Activated naive CD8-positive, alpha-beta T cell treated with anti-CD3 and anti-CD28 coated beads, Interleukin-2, amount 10 ng/mL, durations not matched to agents 7 days and 5 days (primary cell): ENCODE measurements at regions not wholly inside any gene's neighbourhood (a gene's known extent, or its start where the extent isn't known, plus 50 kb on each side); places are given as distances from the start of the nearest gene placed in this dataset.
"Not testable (repeated sequence)": the region's sequence is repeated elsewhere in the genome, so short reads cannot be mapped to it uniquely, and the experiment has no call there.

ENCODE experiments used
- ATAC-seq: fragments of 150-1000 bp; cut with Tn5 transposase; one replicate; pipeline ENCODE4 v1.10.0; 2021; ENCODE audit warnings: low read depth, moderate library complexity
- POLR2A ChIA-PET: fragments of 350-600 bp; sonication (Branson Sonifier 250); formaldehyde crosslinking; loops from one replicate; lab custom pipeline; 2021; ENCODE audit warnings: antibody characterized with exemption; lab: Charles Lee
- DNase-seq: peaks from one replicate; pipeline ENCODE4 v3.0.0; 2021
- H3K27ac Mint-ChIP-seq: one replicate; pipeline ENCODE4 v1.8.0; 2022; ENCODE audit warnings: mild to moderate bottlenecking, mixed read lengths
- H3K27me3 Mint-ChIP-seq: one replicate; pipeline ENCODE4 v1.8.0; 2022; ENCODE audit warnings: mild to moderate bottlenecking, moderate library complexity, mixed read lengths
- H3K36me3 Mint-ChIP-seq: one replicate; pipeline ENCODE4 v1.8.0; 2021; ENCODE audit warnings: mild to moderate bottlenecking, mixed read lengths
- H3K4me1 Mint-ChIP-seq: one replicate; pipeline ENCODE4 v1.8.0; 2021; ENCODE audit warnings: mixed read lengths
- H3K4me3 Mint-ChIP-seq: one replicate; pipeline ENCODE4 v1.8.0; 2022; ENCODE audit warnings: mild to moderate bottlenecking, moderate library complexity, mixed read lengths
- H3K9me3 Mint-ChIP-seq: one replicate; pipeline ENCODE4 v1.8.0; 2021; ENCODE audit warnings: mixed read lengths

DNA sequence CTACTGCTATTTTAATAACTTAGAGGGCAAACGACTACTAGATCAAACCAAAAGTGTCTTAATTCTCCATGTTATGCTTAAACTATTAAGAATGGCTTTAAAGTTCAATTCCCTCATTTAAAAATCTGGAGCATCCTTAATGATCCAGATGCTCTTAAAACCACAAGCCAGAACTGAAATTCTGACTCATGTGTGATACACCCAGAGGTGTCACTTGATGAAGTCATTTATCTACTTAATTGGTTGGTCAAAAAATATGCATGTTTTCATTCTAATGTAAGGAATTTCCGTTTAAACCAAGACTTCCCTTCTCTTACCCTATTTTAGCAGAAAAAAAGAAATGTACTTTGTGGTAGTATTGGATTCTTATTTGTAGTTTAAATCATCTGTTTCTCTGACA lies 1261.2 kb upstream of the B3GALT2 start:
- Mint-ChIP-seq H3K27ac (no peak overlapping the region), H3K4me3 (no peak overlapping the region), H3K9me3 (no peaks in the 10 kb centered on the region), H3K27me3 (no peaks in the 10 kb centered on the region), H3K4me1 (no peaks in the 10 kb centered on the region), H3K36me3 (no peaks in the 10 kb centered on the region)
- ATAC-seq (no peak), DNase-seq (no peak)
- POLR2A ChIA-PET: no interaction called here

DNA sequence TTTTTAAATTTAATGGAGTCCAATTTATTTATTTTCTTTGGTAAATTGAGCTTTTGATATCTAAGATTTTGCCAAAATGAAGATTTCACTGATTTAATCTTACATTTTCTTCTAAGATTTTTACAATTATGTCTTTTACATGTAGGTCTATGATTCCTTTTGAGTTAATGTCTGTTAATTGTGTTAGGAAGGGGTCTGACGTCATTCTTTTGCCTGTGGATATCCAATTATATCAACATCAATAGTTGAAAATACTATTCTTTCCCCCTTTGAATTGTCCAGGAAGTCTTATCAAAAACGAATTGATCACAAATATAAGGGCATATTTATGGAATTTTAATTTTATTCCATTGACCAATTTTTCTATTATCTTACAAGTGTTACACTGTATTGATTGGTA lies 1258.8 kb upstream of the B3GALT2 start:
- Mint-ChIP-seq H3K27ac (no peak overlapping the region), H3K4me3 (no peak overlapping the region), H3K27me3 (no peaks in the 10 kb centered on the region), H3K4me1 (no peaks in the 10 kb centered on the region), H3K9me3 (peaks cover 2% of the 10 kb centered on the region), H3K36me3 (no peaks in the 10 kb centered on the region)
- POLR2A ChIA-PET: no interaction called here
- ATAC-seq: no peak
- no peak for DNase-seq

DNA sequence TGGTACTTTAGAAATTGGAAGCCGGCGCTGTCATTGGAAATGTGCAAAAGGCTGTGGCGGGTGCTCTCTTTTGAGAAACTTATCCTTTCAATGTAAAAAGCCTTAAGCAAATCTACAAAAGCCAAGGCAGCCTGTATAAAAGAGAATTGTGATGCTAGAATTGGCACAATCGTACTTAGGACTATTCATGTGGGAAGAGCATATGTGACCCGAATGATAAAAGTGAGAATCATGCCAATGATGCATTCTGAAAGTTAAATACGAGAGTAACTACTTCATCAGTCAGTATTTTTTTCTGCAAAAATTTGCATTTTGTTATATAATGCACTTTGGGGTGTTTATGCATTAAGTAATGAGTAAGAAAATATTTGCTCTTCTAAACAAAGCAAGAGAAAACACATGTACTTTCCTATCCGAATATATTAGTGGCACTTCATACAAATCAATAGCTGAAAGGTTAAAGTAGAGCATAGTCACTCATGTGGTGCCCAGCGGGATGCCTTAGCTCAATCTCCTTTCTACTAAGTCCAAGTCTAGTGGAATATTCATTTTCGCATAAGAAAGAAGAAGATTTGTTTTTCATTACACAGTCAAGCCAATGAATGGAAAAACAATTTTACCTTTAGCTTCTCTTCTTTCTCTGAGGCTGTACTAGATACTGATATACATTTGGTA lies 1256.6 kb upstream of the B3GALT2 start:
- POLR2A ChIA-PET: no interaction called here
- Mint-ChIP-seq H3K27me3 (no peaks in the 10 kb centered on the region), H3K4me3 (no peak overlapping the region), H3K36me3 (no peaks in the 10 kb centered on the region), H3K4me1 (no peaks in the 10 kb centered on the region), H3K27ac (no peak overlapping the region), H3K9me3 (peaks cover 2% of the 10 kb centered on the region)
- no peak for ATAC-seq
- no peak for DNase-seq

DNA sequence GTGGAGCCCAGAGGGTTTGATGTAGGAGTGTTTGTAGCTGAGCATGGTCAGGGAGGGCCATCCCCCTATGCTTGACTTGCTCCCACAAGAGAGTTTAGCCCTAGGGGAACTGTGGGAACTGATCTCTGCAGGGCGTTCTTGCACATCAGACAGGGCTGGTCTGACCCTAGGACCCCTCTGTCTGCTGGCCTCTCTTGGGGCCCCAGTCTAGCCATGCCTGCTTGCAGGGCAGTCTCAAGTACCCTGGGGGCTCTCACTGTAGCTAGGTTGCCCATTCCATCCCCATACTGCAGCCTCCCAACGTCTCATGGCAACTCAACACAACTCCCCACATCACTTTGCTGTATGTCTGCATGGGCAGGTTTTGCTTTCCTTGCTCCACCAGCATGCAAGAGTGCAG lies 1250.7 kb upstream of the B3GALT2 start:
- Mint-ChIP-seq H3K27me3 (no peaks in the 10 kb centered on the region), H3K27ac (no peak overlapping the region), H3K36me3 (no peaks in the 10 kb centered on the region), H3K4me3 (no peak overlapping the region), H3K9me3 (peaks cover 2% of the 10 kb centered on the region), H3K4me1 (no peaks in the 10 kb centered on the region)
- no peak for ATAC-seq
- DNase-seq: no peak
- POLR2A ChIA-PET: no interaction called here

DNA sequence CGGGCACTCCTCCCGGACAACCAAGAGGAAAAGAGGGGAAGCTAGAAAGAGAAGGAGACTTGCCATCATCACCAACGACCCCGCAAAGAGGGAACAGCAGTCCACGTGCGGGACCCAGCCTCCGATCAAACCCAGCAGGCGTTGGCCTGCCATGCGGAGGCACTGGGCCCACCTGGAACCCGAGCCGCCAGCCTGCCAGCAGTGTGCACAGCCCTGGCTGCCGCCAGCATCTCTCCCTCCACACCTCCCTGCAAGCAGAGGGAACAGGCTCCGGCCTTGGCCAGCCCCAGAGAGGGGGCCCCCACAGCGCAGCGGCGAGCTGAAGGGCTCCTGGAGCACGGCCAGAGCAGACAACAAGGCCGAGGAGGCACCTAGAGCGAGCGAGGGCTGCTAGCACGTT lies 1244.7 kb upstream of the B3GALT2 start:
- ATAC-seq: no peak
- no peaks in the 10 kb centered on the region for H3K9me3 Mint-ChIP-seq
- no peak overlapping the region for H3K27ac Mint-ChIP-seq
- no peak overlapping the region for H3K4me3 Mint-ChIP-seq
- H3K36me3 Mint-ChIP-seq: no peaks in the 10 kb centered on the region
- DNase-seq: no peak
- no peaks in the 10 kb centered on the region for H3K27me3 Mint-ChIP-seq
- H3K4me1 Mint-ChIP-seq: no peaks in the 10 kb centered on the region
- POLR2A ChIA-PET: no interaction called here

DNA sequence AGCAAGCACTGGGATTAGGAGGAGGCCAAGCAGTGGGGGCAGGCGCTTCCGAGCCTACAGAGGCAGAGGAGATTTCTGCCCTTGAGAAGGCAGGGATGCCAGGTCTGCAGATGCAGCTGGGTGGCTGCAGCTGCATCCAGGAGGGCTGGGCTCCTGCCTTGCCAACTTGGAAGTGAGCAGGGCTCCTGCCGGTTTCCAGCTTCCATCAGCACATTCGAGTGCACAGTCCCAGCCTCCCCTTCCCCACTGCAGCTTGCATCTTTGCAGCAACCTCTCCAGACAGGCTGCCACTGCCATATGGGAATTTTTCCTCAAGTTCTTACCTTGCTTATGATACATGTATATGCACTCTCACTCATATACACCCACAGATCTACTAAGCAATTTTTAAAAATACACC lies 1234.3 kb upstream of the B3GALT2 start:
- Mint-ChIP-seq H3K27me3 (no peaks in the 10 kb centered on the region), H3K36me3 (no peaks in the 10 kb centered on the region), H3K27ac (no peak overlapping the region), H3K9me3 (peaks cover 1% of the 10 kb centered on the region), H3K4me3 (no peak overlapping the region), H3K4me1 (no peaks in the 10 kb centered on the region)
- POLR2A ChIA-PET: no interaction called here
- ATAC-seq (no peak), DNase-seq (no peak)

DNA sequence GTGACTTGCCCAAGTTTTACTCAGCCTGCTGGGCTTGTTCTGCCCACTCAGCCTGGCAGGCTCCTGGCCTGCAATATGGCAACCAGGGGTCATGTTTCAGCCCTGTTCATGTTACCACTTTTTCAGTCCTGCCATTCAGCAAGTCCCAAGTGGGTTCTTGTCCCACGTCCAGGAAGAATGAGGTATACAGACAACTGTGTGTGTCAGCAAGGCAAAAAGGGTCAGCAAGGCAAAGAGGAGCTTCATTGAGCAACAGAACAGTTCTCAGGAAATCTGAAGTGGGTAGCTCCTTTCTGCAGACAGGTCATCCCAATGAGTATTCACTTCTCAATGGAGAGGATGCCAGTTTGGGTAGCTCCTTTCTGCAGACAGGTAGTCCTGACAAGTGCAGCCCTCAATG lies 1233.3 kb upstream of the B3GALT2 start:
- POLR2A ChIA-PET: no interaction called here
- no peaks in the 10 kb centered on the region for H3K4me1 Mint-ChIP-seq

DNA sequence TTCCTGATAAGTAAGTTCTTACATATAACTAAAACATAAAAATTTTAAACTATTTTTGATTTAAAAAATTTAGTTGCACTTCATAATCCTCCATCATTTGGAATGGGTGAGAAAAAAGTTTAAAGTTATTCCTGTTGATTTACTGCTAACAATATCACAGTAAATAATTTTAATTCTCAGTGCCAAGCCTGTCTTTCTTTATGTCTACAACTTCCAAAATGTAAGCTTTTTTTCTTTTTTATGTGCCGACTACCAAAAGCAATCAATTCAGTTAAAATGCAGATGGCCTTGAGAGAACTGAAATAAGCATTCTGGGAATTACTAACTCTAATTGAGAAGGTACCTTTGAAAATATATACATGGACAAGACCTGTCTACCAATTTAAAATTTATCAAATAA lies 1224.3 kb upstream of the B3GALT2 start:
- no peaks in the 10 kb centered on the region for H3K9me3 Mint-ChIP-seq

More for the DNA sequence above, 1233.3 kb upstream of the B3GALT2 start:
- no peak for ATAC-seq
- H3K9me3 Mint-ChIP-seq: peaks cover 1% of the 10 kb centered on the region
- H3K36me3 Mint-ChIP-seq: no peaks in the 10 kb centered on the region
- H3K4me3 Mint-ChIP-seq: no peak overlapping the region
- no peaks in the 10 kb centered on the region for H3K27me3 Mint-ChIP-seq
- H3K27ac Mint-ChIP-seq: no peak overlapping the region
- no peak for DNase-seq

DNA sequence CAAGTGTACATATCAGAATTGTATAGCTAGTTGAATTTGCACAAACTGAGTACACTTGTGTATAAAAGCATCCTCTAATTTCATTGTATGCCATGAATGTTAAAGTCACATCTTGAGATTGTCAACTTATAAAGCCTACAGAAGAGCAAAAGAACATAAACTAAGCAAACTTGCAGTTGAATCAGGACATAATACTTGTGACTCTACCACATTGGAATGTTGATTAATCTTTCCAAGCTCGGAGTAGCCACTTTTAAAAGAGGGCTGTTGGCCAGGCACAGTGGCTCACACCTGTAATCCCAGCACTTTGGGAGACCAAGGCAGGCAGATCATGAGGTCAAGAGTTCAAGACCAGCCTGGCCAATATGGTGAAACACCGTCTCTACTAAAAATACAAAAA lies 1220.8 kb upstream of the B3GALT2 start:
- H3K27me3 Mint-ChIP-seq, H3K9me3 Mint-ChIP-seq, H3K36me3 Mint-ChIP-seq, H3K4me3 Mint-ChIP-seq, H3K27ac Mint-ChIP-seq, ATAC-seq, H3K4me1 Mint-ChIP-seq, DNase-seq, POLR2A ChIA-PET: not testable (repeated sequence)

More for the DNA sequence above, 1224.3 kb upstream of the B3GALT2 start:
- Mint-ChIP-seq H3K36me3 (no peaks in the 10 kb centered on the region), H3K27me3 (no peaks in the 10 kb centered on the region), H3K4me1 (no peaks in the 10 kb centered on the region), H3K4me3 (no peak overlapping the region), H3K27ac (no peak overlapping the region)
- no peak for DNase-seq
- ATAC-seq: no peak
- POLR2A ChIA-PET: no interaction called here

DNA sequence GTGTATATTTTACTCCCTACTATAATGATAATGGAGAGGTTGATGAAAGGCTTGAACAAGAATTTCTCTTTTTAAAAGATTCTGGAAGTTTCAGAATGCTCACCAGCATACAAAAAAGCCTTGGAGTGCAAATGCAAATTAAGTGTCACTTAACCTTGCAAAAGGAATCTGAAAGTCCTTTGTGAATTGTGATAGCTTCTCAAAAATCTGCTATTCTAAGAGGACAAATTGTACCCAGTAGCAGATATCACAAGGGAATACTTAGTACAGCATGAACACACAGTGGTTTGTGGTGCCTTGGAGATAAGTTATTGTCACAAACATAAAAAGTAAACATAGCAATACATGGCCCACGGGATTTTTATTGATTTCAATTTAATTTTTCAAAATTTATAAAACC lies 1208.3 kb upstream of the B3GALT2 start:
- no peaks in the 10 kb centered on the region for H3K4me1 Mint-ChIP-seq
- ATAC-seq (no peak), DNase-seq (no peak)
- no peaks in the 10 kb centered on the region for H3K36me3 Mint-ChIP-seq
- H3K9me3 Mint-ChIP-seq: no peaks in the 10 kb centered on the region
- no peak overlapping the region for H3K4me3 Mint-ChIP-seq
- POLR2A ChIA-PET: no interaction called here
- no peaks in the 10 kb centered on the region for H3K27me3 Mint-ChIP-seq
- H3K27ac Mint-ChIP-seq: no peak overlapping the region

DNA sequence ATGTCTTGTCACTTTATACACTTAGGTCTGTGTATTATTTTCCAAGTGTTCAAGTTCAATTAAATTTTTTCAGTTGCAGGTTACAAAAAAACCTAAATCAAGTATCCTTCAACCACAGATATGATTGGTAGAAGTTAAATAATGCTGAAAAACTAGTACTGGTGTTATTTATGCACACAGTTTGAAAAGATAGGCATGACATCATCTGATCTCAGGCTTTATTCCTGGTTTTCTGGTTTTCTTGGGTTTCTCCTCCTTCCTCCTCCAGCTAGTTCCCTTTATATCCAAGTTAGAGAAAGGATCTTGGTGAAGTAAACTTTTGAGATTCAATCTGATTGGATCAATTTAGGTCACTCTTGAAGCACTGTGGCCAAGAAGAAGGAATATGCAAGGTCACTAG lies 1201.1 kb upstream of the B3GALT2 start:
- H3K9me3 Mint-ChIP-seq: no peaks in the 10 kb centered on the region
- no peak for ATAC-seq
- POLR2A ChIA-PET: no interaction called here
- no peak for DNase-seq
- no peaks in the 10 kb centered on the region for H3K4me1 Mint-ChIP-seq
- no peak overlapping the region for H3K4me3 Mint-ChIP-seq
- H3K27ac Mint-ChIP-seq: no peak overlapping the region
- no peaks in the 10 kb centered on the region for H3K36me3 Mint-ChIP-seq
- H3K27me3 Mint-ChIP-seq: peaks cover 2% of the 10 kb centered on the region

DNA sequence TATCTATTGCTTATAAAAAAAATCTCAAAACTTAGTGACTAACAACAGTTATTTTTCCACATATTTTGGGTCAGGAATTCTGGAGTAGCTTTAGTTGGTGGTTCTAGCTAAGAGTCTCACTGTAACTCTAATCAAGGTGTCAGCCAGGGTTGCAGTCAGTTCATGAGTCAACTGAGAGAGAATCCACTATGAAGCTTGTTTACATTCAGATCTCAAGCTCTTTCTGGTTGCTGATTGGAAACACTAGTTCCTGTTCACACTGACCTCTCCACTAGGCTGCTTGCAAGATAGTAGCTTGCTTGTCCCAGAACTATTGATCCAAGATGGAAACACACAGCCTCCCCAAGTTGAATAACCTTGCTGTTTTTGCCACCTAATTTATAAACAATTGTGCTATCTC lies 1192.1 kb upstream of the B3GALT2 start:
- ATAC-seq (no peak), DNase-seq (no peak)
- no peak overlapping the region for H3K4me3 Mint-ChIP-seq
- no peak overlapping the region for H3K27ac Mint-ChIP-seq
- no peaks in the 10 kb centered on the region for H3K9me3 Mint-ChIP-seq
- POLR2A ChIA-PET: no interaction called here
- no peaks in the 10 kb centered on the region for H3K4me1 Mint-ChIP-seq
- no peaks in the 10 kb centered on the region for H3K36me3 Mint-ChIP-seq
- no peaks in the 10 kb centered on the region for H3K27me3 Mint-ChIP-seq

DNA sequence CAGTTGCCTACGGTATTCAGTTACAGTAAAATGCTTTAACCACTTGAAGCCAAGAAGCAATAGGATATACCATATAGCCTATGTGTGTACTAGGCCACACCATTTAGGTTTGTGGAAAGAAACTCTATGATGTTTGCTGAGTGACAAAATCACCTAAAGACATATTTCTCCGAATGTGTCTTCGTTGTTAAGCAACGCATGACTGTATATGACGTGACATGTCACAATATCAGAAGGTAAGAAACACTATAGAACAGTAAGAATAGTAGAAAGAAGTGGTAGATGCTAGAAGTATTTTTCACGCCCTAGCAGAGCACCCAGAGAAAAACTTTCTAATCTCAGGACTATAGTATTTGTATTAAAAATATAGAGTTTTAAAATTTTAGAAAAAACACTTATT lies 1188.2 kb upstream of the B3GALT2 start:
- Mint-ChIP-seq H3K4me1 (no peaks in the 10 kb centered on the region), H3K4me3 (no peak overlapping the region), H3K36me3 (no peaks in the 10 kb centered on the region), H3K27me3 (peaks cover 1% of the 10 kb centered on the region), H3K9me3 (no peaks in the 10 kb centered on the region), H3K27ac (no peak overlapping the region)
- DNase-seq (no peak), ATAC-seq (no peak)
- POLR2A ChIA-PET: no interaction called here

DNA sequence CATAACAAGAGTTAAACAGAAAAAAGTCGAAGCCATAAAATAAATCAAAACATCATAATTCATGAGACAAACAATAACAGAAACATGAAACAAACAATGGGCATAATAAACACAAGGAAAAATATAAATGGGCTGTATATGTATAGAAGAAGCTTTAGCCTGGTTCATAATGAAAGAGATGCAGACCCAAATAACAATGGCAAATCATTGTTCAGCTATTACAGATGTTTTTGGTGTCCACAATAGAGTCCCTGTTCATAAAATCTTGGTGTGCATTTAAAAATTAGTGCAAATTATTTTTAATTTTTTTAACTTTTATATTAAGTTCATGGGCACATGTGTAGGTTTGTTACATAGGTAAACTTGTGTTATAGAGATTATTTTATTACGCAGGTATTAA lies 1185.9 kb upstream of the B3GALT2 start:
- Mint-ChIP-seq H3K4me1 (no peaks in the 10 kb centered on the region), H3K27ac (no peak overlapping the region), H3K4me3 (no peak overlapping the region), H3K9me3 (no peaks in the 10 kb centered on the region), H3K36me3 (no peaks in the 10 kb centered on the region), H3K27me3 (peaks cover 1% of the 10 kb centered on the region)
- ATAC-seq (no peak), DNase-seq (no peak)
- POLR2A ChIA-PET: no interaction called here

DNA sequence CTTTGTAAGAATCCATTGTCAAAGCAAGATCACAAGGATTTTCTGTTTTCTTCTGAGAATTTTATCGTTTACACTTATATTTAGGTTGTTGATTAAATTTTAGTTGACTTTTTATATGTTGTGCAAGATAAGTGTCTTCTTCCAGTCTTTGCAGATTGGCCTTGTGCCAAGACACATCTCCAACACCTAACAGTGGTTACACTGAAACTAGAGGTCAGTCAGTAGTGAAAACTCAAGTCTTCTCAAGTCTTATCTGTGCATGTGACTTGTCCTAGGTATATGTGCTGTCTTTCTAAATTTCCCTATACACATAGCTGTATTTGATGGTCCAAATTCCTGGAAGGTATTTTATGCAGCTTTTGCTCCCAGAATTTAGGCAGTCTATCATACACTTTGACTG lies 1183.2 kb upstream of the B3GALT2 start:
- Mint-ChIP-seq H3K36me3 (no peaks in the 10 kb centered on the region), H3K9me3 (no peaks in the 10 kb centered on the region), H3K4me3 (no peak overlapping the region), H3K27ac (no peak overlapping the region), H3K27me3 (peaks cover 1% of the 10 kb centered on the region), H3K4me1 (no peaks in the 10 kb centered on the region)
- POLR2A ChIA-PET: no interaction called here
- DNase-seq: no peak
- no peak for ATAC-seq
